ENCODE measurements at regions not wholly inside any gene's neighbourhood (a gene's known extent, or its start where the extent isn't known, plus 50 kb on each side); places are given as distances from the start of the nearest gene placed in this dataset.

- TF ChIP-seq POLR2AphosphoS5 (IDR thresholded peaks at IDR 0.05; ENCODE audit: low read depth), result no peak
- no peak for TF ChIP-seq REST (IDR thresholded peaks at IDR 0.05; ENCODE audit: insufficient replicate concordance, low read depth)
- no peak for TF ChIP-seq CTCF (IDR thresholded peaks at IDR 0.05; ENCODE audit: insufficient read depth, low read length)
These were observed 98.4 kb upstream of the CPLX2 start for GRCh38 chr5:175772747-175773533.
